ENCODE measurements at regions not wholly inside any gene's neighbourhood (a gene's known extent, or its start where the extent isn't known, plus 50 kb on each side); places are given as distances from the start of the nearest gene placed in this dataset.

- H3K9me3 ChIP-seq: no peaks in the 10 kb centered on the region
- H3K4me1 ChIP-seq: peaks cover 14% of the 10 kb centered on the region
- H3K4me2 ChIP-seq: no peak overlapping the region
- ChIA-PET POLR2A (no interaction called here), CTCF (interaction anchor here (0.8 to 2.9 kb wide), 3 partner anchors 80 to 149 kb away, joined by 3 to 9 read pairs (median 4); no protein-coding TSS in a partner anchor)
- H3K4me3 ChIP-seq: no peak overlapping the region
- FAIRE-seq (no peak), ATAC-seq (no peak), DNase-seq (ENCODE audit: low read depth in 1 of 2, low spot score in 1 of 2) (no peak)
- TF ChIP-seq KDM5A (IDR thresholded peaks at IDR 0.05): no peak
- H3K27ac ChIP-seq: peak overlapping the region in 1 of 2 experiments; percentile 45; a peak in 1 of 6 replicates
Observed at GRCh38 chr1:109834951-109835350, 71.2 kb upstream of the EPS8L3 start.

- ChIA-PET CTCF (interaction anchor here (1.0 to 2.9 kb wide), 3 partner anchors 148 to 152 kb away, joined by 3 to 9 read pairs (median 4); partner anchors contain the start of gene AHCYL1), POLR2A (no interaction called here)
- H3K27ac ChIP-seq: no peak overlapping the region
- ATAC-seq (no peak), DNase-seq (ENCODE audit: low read depth in 1 of 2, low spot score in 1 of 2) (no peak), FAIRE-seq (no peak)
- no peak overlapping the region for H3K4me2 ChIP-seq
- H3K4me1 ChIP-seq: peaks cover 15% of the 10 kb centered on the region
- 95% methylated on average over 5 of the region's 5 CpGs for WGBS (ENCODE audit: missing lambda C conversion rate)
- H3K9me3 ChIP-seq: no peaks in the 10 kb centered on the region
- H3K4me3 ChIP-seq: no peak overlapping the region
- TF ChIP-seq CBX8 (IDR thresholded peaks at IDR 0.05) (no peak), MAFK (IDR thresholded peaks at IDR 0.05; ENCODE audit: partially characterized antibody) (no peak), ZSCAN20 (CRISPR knock-in tag; IDR thresholded peaks at IDR 0.05) (no peak), KDM5A (IDR thresholded peaks at IDR 0.05) (no peak), EP300 (IDR thresholded peaks at IDR 0.05) (no peak), BHLHE40 (IDR thresholded peaks at IDR 0.05; ENCODE audit: low read depth, low read length) (no peak), FOXS1 (CRISPR knock-in tag; IDR thresholded peaks at IDR 0.05) (no peak), POLR2A (IDR thresholded peaks at IDR 0.05; ENCODE audit: low read length) (no peak)
- TF ChIP-seq, protein P1, sequence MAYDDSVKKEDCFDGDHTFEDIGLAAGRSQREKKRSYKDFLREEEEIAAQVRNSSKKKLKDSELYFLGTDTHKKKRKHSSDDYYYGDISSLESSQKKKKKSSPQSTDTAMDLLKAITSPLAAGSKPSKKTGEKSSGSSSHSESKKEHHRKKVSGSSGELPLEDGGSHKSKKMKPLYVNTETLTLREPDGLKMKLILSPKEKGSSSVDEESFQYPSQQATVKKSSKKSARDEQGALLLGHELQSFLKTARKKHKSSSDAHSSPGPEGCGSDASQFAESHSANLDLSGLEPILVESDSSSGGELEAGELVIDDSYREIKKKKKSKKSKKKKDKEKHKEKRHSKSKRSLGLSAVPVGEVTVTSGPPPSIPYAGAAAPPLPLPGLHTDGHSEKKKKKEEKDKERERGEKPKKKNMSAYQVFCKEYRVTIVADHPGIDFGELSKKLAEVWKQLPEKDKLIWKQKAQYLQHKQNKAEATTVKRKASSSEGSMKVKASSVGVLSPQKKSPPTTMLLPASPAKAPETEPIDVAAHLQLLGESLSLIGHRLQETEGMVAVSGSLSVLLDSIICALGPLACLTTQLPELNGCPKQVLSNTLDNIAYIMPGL (CRISPR knock-in tag; IDR thresholded peaks at IDR 0.05; ENCODE audit: borderline replicate concordance): no peak
Observed at GRCh38 chr1:109832945-109833344, 69.2 kb upstream of the EPS8L3 start.

GRCh38 chr1:109828756-109829505 lies 65.2 kb upstream of the EPS8L3 start:
- DNase-seq (ENCODE audit: low read depth in 1 of 2, low spot score in 1 of 2): no peak
- Histone ChIP-seq H3K27ac (peak overlapping the region; percentile 45 to 98; a peak in 5 of 6 replicates), H3K4me3 (no peak overlapping the region), H3K4me1 (peaks cover 47% of the 10 kb centered on the region), H3K4me2 (0 out of 3 replicates have a peak overlapping the region, but pooled peaks have one; percentile 7), H3K9me3 (no peaks in the 10 kb centered on the region)
- no peak for FAIRE-seq
- no peak for TF ChIP-seq FOXS1 (CRISPR knock-in tag; IDR thresholded peaks at IDR 0.05)
- TF ChIP-seq USF2 (IDR thresholded peaks at IDR 0.05): no peak
- TF ChIP-seq SMC3 (IDR thresholded peaks at IDR 0.05): no peak
- TF ChIP-seq POLR2A (IDR thresholded peaks at IDR 0.05; ENCODE audit: low read length): no peak
- TF ChIP-seq PBX3 (IDR thresholded peaks at IDR 0.05): no peak
- TF ChIP-seq NR3C1 (IDR thresholded peaks at IDR 0.05): no peak
- no peak for TF ChIP-seq PHF8 (IDR thresholded peaks at IDR 0.05; ENCODE audit: borderline replicate concordance, low read depth)
- no peak for TF ChIP-seq RARB (CRISPR knock-in tag; IDR thresholded peaks at IDR 0.05)
- TF ChIP-seq HOXB5 (CRISPR knock-in tag; IDR thresholded peaks at IDR 0.05): no peak
- TF ChIP-seq HES2 (IDR thresholded peaks at IDR 0.05): no peak
- no peak for TF ChIP-seq MAX (IDR thresholded peaks at IDR 0.05)
- TF ChIP-seq CHD4 (IDR thresholded peaks at IDR 0.05; ENCODE audit: borderline replicate concordance): no peak
- no peak for TF ChIP-seq SREBF2 (IDR thresholded peaks at IDR 0.05)
- no peak for TF ChIP-seq CHD2 (IDR thresholded peaks at IDR 0.05; ENCODE audit: low read length, partially characterized antibody)
- no peak for TF ChIP-seq MAFK (IDR thresholded peaks at IDR 0.05; ENCODE audit: partially characterized antibody)
- ATAC-seq: no peak
- CTCF ChIA-PET: interaction anchor here (1.0 to 1.4 kb wide), 4 partner anchors 10 to 156 kb away, joined by 3 to 5 read pairs (median 4); partner anchors contain the start of gene AHCYL1
- WGBS (ENCODE audit: missing lambda C conversion rate): 72% methylated on average over 8 of the region's 8 CpGs
- POLR2A ChIA-PET: no interaction called here

All from A549 (cell line).